ENCODE measurements at regions not wholly inside any gene's neighbourhood (a gene's known extent, or its start where the extent isn't known, plus 50 kb on each side); places are given as distances from the start of the nearest gene placed in this dataset.

DNA sequence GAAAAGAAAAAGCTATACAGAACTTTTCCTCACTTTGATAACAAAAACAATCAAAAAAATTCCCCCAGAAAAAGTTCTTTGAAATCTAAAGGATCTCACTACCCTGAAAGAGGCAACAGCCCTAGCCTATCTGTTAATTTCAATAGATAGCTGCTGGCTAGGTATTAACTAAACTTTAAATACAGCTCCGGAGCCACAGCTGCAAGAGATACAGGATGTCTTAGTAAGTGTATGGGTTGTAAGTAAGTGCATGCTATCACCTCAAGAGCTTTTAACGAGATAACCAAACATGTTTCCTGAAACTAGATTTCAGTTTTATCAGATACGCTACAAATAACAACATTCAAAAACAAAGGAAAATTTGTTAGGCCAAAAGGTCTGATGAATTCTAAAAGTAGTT lies 148.4 kb downstream of the KLF12 start:
- no peak overlapping the region for H3K27ac ChIP-seq
- ChIA-PET POLR2A (ENCODE audit: low non-redundant PET) (no interaction called here), CTCF (interaction anchor here (0.8 kb wide), 1 partner anchor 33 kb away, joined by 3 read pairs; no protein-coding TSS in a partner anchor)
- TF ChIP-seq, protein P1, sequence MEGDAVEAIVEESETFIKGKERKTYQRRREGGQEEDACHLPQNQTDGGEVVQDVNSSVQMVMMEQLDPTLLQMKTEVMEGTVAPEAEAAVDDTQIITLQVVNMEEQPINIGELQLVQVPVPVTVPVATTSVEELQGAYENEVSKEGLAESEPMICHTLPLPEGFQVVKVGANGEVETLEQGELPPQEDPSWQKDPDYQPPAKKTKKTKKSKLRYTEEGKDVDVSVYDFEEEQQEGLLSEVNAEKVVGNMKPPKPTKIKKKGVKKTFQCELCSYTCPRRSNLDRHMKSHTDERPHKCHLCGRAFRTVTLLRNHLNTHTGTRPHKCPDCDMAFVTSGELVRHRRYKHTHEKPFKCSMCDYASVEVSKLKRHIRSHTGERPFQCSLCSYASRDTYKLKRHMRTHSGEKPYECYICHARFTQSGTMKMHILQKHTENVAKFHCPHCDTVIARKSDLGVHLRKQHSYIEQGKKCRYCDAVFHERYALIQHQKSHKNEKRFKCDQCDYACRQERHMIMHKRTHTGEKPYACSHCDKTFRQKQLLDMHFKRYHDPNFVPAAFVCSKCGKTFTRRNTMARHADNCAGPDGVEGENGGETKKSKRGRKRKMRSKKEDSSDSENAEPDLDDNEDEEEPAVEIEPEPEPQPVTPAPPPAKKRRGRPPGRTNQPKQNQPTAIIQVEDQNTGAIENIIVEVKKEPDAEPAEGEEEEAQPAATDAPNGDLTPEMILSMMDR (conservative IDR thresholded peaks at IDR 0.05; ENCODE audit: low read depth) = no peak
- no peak for DNase-seq (ENCODE audit: low spot score)

DNA sequence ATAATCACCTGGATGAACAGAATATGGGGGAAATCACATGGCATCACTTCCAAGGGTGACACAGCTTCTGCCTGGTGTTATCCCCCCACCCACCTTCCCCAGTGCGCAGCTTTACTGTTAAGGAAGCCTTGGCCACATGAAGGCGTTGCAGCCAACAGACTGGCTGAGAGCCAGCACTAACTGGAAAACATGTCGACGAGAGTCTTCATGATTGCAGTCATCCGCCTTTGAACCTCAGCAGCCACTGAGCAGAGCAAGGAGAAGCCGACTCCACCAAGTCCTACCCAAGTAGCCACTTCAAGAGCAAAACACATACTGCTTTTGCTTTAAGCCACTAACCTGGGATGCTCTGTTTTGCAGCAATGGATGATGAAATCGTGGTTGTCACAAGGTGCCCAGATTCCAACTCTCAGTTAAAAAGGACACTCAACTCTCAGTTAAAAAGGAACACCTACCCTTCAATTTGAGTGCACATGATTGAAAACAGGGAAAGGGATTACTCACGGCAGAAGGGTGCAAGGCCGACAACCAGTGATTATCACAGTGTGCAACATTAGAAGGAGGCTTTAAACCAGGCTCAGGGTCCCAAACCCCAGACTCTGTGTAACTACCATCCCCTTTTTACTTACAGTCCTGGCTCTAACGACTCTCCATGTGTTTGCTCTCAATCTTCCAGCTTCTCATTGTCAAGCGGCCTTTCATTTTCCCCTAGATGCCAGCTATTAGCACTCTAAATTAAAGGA lies 149.1 kb downstream of the KLF12 start:
- ChIA-PET CTCF (interaction anchor here (0.8 kb wide), 1 partner anchor 34 kb away, joined by 3 read pairs; no protein-coding TSS in a partner anchor), POLR2A (ENCODE audit: low non-redundant PET) (no interaction called here)
- H3K27ac ChIP-seq = no peak overlapping the region
- no peak for DNase-seq (ENCODE audit: low spot score)
- TF ChIP-seq, protein P1 (conservative IDR thresholded peaks at IDR 0.05; ENCODE audit: low read depth) = no peak

DNA sequence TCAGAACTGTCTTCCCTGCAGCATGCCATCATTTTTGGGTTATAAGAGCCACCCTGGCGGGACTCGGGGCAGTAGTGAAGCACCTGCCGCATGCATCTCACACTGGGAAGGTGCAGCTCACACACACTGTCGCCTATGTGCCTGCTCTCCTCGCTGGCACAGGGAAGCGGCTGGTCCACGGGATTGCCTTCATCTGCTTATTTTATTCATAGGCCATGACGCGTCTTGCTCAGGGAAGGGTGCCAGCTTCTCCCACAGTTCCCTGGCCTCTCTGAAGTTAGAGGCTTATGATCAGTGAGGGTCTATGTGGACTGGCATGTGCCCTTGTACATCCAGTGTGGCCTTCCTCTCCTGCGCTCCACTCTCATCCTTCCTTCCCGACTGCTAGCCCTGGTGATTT lies 150.0 kb downstream of the KLF12 start:
- ChIA-PET CTCF (no interaction called here), POLR2A (ENCODE audit: low non-redundant PET) (no interaction called here)
- TF ChIP-seq, protein P1 (conservative IDR thresholded peaks at IDR 0.05; ENCODE audit: low read depth) = no peak
- H3K27ac ChIP-seq = no peak overlapping the region
- no peak for DNase-seq (ENCODE audit: low spot score)

DNA sequence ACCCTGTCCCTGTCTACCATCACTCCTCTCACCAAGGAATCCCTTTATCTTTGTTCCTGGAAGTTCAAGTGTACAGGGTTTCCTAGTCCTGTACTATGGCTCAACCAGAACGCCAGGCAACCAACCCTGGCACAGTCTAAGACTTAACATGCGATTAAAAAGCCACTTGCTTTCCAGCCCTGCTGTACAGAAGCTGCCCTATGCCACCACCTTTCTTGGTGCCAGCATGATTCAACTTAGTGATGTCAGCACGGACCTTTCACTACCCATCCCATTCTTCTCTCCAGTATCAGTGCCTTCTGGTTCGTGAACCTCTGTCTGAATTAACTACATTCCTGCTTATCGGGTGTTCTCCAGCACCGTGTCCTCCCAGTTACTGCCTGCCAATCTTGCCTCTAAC lies 151.1 kb downstream of the KLF12 start:
- TF ChIP-seq, protein P1 (conservative IDR thresholded peaks at IDR 0.05; ENCODE audit: low read depth) = no peak
- ChIA-PET CTCF (no interaction called here), POLR2A (ENCODE audit: low non-redundant PET) (no interaction called here)
- DNase-seq (ENCODE audit: low spot score) = no peak
- H3K27ac ChIP-seq = no peak overlapping the region

DNA sequence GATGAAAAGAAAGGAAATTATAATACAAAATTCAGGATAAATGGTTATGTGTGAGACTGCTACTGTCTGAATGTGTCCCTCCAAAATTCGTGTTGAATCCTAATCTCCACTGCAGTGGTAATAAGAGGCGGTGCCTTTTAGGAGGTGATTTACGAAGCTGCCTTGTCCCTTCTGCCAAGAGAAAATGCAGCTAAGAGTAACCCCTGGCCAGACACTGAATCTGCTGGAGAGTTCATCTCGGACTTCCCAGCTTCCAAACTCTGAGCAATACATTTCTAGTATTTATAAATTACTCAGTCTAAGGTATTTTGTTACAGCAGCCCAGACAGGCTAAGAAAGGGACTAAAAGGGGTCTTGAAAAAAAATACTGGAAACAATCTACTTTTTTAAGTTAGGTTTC lies 152.6 kb downstream of the KLF12 start:
- no peak overlapping the region for H3K27ac ChIP-seq
- TF ChIP-seq, protein P1 (conservative IDR thresholded peaks at IDR 0.05; ENCODE audit: low read depth) = no peak
- POLR2A ChIA-PET (ENCODE audit: low non-redundant PET) = no interaction called here
- no peak for DNase-seq (ENCODE audit: low spot score)
- CTCF ChIA-PET = no interaction called here

DNA sequence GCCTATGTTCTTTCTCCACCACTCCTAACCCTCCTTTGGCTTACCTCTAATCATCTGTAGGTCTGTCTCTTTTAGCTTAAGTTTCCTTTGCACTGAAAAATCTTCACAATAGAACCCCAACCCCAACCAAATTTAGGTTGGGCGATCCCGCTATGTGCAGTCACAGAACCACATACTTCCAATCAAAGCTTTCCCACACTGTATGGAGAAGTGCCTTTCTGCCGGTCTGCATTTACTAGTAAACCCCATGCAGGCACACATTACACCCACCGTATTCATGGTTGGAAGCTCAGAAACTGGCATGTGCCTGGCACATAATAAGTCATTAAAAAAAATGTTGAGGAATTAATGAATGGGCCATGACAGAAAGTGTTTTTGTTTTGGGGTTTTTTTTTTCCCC lies 158.4 kb downstream of the KLF12 start:
- DNase-seq (ENCODE audit: low spot score) = no peak
- POLR2A ChIA-PET (ENCODE audit: low non-redundant PET) = no interaction called here
- TF ChIP-seq, protein P1 (conservative IDR thresholded peaks at IDR 0.05; ENCODE audit: low read depth) = no peak
- H3K27ac ChIP-seq = no peak overlapping the region
- CTCF ChIA-PET = no interaction called here

Data from RWPE1 (cell line).